ENCODE measurements at regions not wholly inside any gene's neighbourhood (a gene's known extent, or its start where the extent isn't known, plus 50 kb on each side); places are given as distances from the start of the nearest gene placed in this dataset.

DNA sequence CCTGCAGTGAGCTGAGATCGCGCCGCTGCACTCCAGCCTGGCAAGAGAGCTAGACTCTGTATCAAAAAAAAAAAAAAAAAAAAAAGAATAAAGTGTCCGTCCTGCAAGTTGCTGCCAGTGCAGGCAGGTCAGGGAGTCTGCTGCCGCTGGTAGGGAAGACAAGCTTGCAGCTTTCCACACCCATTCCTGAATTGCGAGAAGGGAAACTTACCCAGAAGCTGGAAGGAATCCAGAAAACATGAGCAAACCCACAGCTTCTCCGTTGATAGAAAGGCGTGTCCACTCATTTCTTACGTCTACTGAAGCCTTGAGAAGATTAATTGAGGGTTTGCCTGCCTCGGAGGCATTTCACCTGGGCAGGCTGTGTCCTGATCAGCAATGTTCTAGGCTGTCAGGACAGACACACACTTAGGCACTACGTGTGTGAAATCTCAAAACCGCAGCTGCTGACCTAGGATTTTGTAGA, 61.6 kb upstream of the DSP start:
- TF ChIP-seq, protein P1, sequence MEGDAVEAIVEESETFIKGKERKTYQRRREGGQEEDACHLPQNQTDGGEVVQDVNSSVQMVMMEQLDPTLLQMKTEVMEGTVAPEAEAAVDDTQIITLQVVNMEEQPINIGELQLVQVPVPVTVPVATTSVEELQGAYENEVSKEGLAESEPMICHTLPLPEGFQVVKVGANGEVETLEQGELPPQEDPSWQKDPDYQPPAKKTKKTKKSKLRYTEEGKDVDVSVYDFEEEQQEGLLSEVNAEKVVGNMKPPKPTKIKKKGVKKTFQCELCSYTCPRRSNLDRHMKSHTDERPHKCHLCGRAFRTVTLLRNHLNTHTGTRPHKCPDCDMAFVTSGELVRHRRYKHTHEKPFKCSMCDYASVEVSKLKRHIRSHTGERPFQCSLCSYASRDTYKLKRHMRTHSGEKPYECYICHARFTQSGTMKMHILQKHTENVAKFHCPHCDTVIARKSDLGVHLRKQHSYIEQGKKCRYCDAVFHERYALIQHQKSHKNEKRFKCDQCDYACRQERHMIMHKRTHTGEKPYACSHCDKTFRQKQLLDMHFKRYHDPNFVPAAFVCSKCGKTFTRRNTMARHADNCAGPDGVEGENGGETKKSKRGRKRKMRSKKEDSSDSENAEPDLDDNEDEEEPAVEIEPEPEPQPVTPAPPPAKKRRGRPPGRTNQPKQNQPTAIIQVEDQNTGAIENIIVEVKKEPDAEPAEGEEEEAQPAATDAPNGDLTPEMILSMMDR (IDR thresholded peaks at IDR 0.05): no peak
- TF ChIP-seq POLR2A (IDR thresholded peaks at IDR 0.05) (no peak), EP300 (IDR thresholded peaks at IDR 0.05) (no peak)

Data from ovary (tissue), 3 donors.